DND-41 (cell line): ENCODE measurements at regions not wholly inside any gene's neighbourhood (a gene's known extent, or its start where the extent isn't known, plus 50 kb on each side); places are given as distances from the start of the nearest gene placed in this dataset.

Experiments
- EZH2 ChIP-seq: IDR thresholded peaks from 3 replicates; pipeline ENCODE4 v1.6.1; 2012; ENCODE audit warnings: borderline replicate concordance, low read depth, mild to moderate bottlenecking, moderate library complexity, low read length, inconsistent platforms; ENCODE audit not compliant: severe bottlenecking
- TF ChIP-seq, protein P1 (sequence below): IDR thresholded peaks from 2 replicates; pipeline ENCODE4 v1.5.1; 2012; ENCODE audit warnings: borderline replicate concordance, low read length, moderate library complexity, mild to moderate bottlenecking; ENCODE audit not compliant: poor library complexity, severe bottlenecking; ENCODE audit errors: extremely low read depth

- TF ChIP-seq, protein P1, sequence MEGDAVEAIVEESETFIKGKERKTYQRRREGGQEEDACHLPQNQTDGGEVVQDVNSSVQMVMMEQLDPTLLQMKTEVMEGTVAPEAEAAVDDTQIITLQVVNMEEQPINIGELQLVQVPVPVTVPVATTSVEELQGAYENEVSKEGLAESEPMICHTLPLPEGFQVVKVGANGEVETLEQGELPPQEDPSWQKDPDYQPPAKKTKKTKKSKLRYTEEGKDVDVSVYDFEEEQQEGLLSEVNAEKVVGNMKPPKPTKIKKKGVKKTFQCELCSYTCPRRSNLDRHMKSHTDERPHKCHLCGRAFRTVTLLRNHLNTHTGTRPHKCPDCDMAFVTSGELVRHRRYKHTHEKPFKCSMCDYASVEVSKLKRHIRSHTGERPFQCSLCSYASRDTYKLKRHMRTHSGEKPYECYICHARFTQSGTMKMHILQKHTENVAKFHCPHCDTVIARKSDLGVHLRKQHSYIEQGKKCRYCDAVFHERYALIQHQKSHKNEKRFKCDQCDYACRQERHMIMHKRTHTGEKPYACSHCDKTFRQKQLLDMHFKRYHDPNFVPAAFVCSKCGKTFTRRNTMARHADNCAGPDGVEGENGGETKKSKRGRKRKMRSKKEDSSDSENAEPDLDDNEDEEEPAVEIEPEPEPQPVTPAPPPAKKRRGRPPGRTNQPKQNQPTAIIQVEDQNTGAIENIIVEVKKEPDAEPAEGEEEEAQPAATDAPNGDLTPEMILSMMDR = no peak
- no peak for TF ChIP-seq EZH2
Measured at GRCh38 chr17:71937914-71938313, 182.9 kb upstream of the SOX9 start.
